ENCODE measurements at regions not wholly inside any gene's neighbourhood (a gene's known extent, or its start where the extent isn't known, plus 50 kb on each side); places are given as distances from the start of the nearest gene placed in this dataset.
A peak's percentile ranks its signal among the peaks of the same experiment; 100 is the strongest.
"Not testable (repeated sequence)": the region's sequence is repeated elsewhere in the genome, so short reads cannot be mapped to it uniquely, and the experiment has no call there.

- Mint-ChIP-seq H3K27ac (ENCODE audit: unreplicated experiment) (no peak overlapping the region), H3K4me3 (no peak overlapping the region), H3K9me3 (no peaks in the 10 kb centered on the region), H3K36me3 (ENCODE audit: low read depth) (no peaks in the 10 kb centered on the region), H3K4me1 (no peaks in the 10 kb centered on the region), H3K27me3 (ENCODE audit: low read depth) (no peaks in the 10 kb centered on the region)
- no peak for DNase-seq (ENCODE audit: low read depth, low spot score)
- no peak for TF ChIP-seq CTCF (conservative IDR thresholded peaks at IDR 0.05)
Measured at GRCh38 chr14:57150449-57150848, 118.3 kb downstream of the EXOC5 start.

- Mint-ChIP-seq H3K27ac (ENCODE audit: unreplicated experiment) (no peak overlapping the region), H3K9me3 (no peaks in the 10 kb centered on the region), H3K36me3 (ENCODE audit: low read depth) (no peaks in the 10 kb centered on the region), H3K27me3 (ENCODE audit: low read depth) (no peaks in the 10 kb centered on the region), H3K4me3 (no peak overlapping the region), H3K4me1 (no peaks in the 10 kb centered on the region)
- no peak for TF ChIP-seq CTCF (conservative IDR thresholded peaks at IDR 0.05)
- DNase-seq (ENCODE audit: low read depth, low spot score), result no peak
Measured at GRCh38 chr14:57139173-57139572, 129.5 kb downstream of the EXOC5 start.

GRCh38 chr14:57136669-57137328 is 131.9 kb downstream of the EXOC5 start:
- Mint-ChIP-seq H3K36me3 (ENCODE audit: low read depth) (no peaks in the 10 kb centered on the region), H3K27me3 (ENCODE audit: low read depth) (no peaks in the 10 kb centered on the region), H3K9me3 (no peaks in the 10 kb centered on the region), H3K4me3 (no peak overlapping the region), H3K4me1 (no peaks in the 10 kb centered on the region), H3K27ac (ENCODE audit: unreplicated experiment) (no peak overlapping the region)
- TF ChIP-seq CTCF (conservative IDR thresholded peaks at IDR 0.05), result no peak
- no peak for DNase-seq (ENCODE audit: low read depth, low spot score)

GRCh38 chr14:57127809-57128208 is 140.9 kb downstream of the EXOC5 start:
- not testable (repeated sequence) for H3K27me3 Mint-ChIP-seq (ENCODE audit: low read depth); H3K4me1 Mint-ChIP-seq; H3K36me3 Mint-ChIP-seq (ENCODE audit: low read depth); H3K9me3 Mint-ChIP-seq; H3K4me3 Mint-ChIP-seq; H3K27ac Mint-ChIP-seq (ENCODE audit: unreplicated experiment); DNase-seq (ENCODE audit: low read depth, low spot score)

- Mint-ChIP-seq H3K36me3 (ENCODE audit: low read depth) (no peaks in the 10 kb centered on the region), H3K4me1 (no peaks in the 10 kb centered on the region), H3K27me3 (ENCODE audit: low read depth) (peaks cover 7% of the 10 kb centered on the region), H3K4me3 (no peak overlapping the region), H3K9me3 (no peaks in the 10 kb centered on the region), H3K27ac (ENCODE audit: unreplicated experiment) (no peak overlapping the region)
- no peak for TF ChIP-seq CTCF (conservative IDR thresholded peaks at IDR 0.05)
- DNase-seq (ENCODE audit: low read depth, low spot score), result no peak
Measured at GRCh38 chr14:57122129-57122528, 146.6 kb downstream of the EXOC5 start.

GRCh38 chr14:57112072-57112807 is 156.5 kb downstream of the EXOC5 start:
- peak overlapping the region; percentile 99 for H3K27ac Mint-ChIP-seq (ENCODE audit: unreplicated experiment)
- H3K36me3 Mint-ChIP-seq (ENCODE audit: low read depth), result peaks cover 23% of the 10 kb centered on the region
- H3K4me3 Mint-ChIP-seq, result peak overlapping the region; percentile 93
- H3K27me3 Mint-ChIP-seq (ENCODE audit: low read depth); H3K4me1 Mint-ChIP-seq: not testable (repeated sequence)
- peaks cover 19% of the 10 kb centered on the region for H3K9me3 Mint-ChIP-seq
- peak; percentile 31 for DNase-seq (ENCODE audit: low read depth, low spot score)

GRCh38 chr14:57110411-57110810 is 158.3 kb downstream of the EXOC5 start:
- not testable (repeated sequence) for DNase-seq (ENCODE audit: low read depth, low spot score); H3K27me3 Mint-ChIP-seq (ENCODE audit: low read depth); H3K4me1 Mint-ChIP-seq; H3K27ac Mint-ChIP-seq (ENCODE audit: unreplicated experiment)
- Mint-ChIP-seq H3K9me3 (peaks cover 20% of the 10 kb centered on the region), H3K36me3 (ENCODE audit: low read depth) (peaks cover 30% of the 10 kb centered on the region), H3K4me3 (peak overlapping the region; percentile 75)
